HG03135 (cell line): ENCODE measurements at regions not wholly inside any gene's neighbourhood (a gene's known extent, or its start where the extent isn't known, plus 50 kb on each side); places are given as distances from the start of the nearest gene placed in this dataset.
"Not testable (repeated sequence)": the region's sequence is repeated elsewhere in the genome, so short reads cannot be mapped to it uniquely, and the experiment has no call there.

Experiments used
- ATAC-seq: cut with Tn5 transposase; IDR thresholded peaks from one replicate; pipeline ENCODE4 v1.9.1; 2021; ENCODE audit warnings: mild to moderate bottlenecking, moderate library complexity; ENCODE audit not compliant: unreplicated experiment

DNA sequence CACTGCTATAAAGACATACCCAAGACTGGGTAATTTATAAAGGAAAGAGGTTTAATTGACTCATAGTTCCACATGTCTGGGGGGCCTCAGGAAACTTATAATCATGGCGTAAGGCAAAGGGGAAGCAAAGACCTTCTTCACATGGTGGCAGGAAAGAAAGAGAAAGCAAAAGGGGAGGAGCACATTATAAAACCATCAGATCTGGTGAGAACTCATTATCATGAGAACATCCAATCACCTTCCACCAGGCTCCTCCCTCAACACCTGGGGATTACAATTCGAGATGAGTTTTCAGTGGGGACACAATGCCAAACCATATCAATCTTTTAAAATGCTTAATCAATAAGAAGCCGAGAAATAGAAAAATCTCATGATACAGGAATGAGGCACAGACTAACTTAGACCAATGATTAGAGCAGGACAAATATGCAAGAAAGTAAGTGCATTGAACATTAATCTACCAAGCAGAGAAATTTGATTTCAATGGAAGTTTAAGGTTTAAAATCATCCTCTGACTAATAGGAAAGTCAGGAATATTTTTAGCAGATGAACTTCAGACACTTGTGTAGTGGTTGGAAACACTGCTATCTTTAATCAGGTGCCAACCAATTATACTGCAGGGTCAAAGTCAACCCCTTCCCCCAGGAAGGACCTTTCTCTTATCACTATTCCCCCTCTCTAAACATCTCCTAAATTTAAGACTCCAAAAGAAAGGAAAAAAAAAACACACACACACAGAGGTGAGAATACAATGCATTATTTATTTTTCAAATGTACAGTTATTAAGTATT, 259.2 kb downstream of the IRS1 start:
- no peak for ATAC-seq

GRCh38 chr2:226536410-226536809, 263.2 kb downstream of the IRS1 start:
- ATAC-seq, result no peak

- not testable (repeated sequence) for ATAC-seq
Measured at GRCh38 chr2:226532976-226533375, 266.6 kb downstream of the IRS1 start.

GRCh38 chr2:226531061-226531810, 268.4 kb downstream of the IRS1 start:
- no peak for ATAC-seq

GRCh38 chr2:226529556-226529955, 270.1 kb downstream of the IRS1 start:
- ATAC-seq, result no peak

DNA sequence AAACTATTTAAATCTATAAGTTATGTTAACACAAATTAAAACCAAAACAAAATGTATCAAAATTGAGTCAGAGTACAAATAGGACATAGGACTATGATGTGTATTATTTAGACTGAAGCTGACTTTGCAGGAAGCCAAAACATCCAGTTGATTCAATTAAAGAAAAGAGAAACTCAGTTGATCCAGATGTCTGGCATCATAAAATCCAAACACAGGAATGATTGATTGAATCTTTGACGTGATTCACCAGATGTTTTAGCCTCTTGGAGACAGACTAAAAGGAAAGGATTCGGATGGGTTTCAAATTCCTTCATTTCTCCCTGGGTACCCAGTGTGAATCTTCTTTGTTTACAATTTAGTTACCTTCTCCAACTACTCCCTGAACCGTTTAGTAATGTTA, 272.9 kb downstream of the IRS1 start:
- ATAC-seq, result no peak

GRCh38 chr2:226524381-226524843, 275.2 kb downstream of the IRS1 start:
- ATAC-seq, result no peak

- no peak for ATAC-seq
Measured at GRCh38 chr2:226520723-226521122, 278.9 kb downstream of the IRS1 start.

DNA sequence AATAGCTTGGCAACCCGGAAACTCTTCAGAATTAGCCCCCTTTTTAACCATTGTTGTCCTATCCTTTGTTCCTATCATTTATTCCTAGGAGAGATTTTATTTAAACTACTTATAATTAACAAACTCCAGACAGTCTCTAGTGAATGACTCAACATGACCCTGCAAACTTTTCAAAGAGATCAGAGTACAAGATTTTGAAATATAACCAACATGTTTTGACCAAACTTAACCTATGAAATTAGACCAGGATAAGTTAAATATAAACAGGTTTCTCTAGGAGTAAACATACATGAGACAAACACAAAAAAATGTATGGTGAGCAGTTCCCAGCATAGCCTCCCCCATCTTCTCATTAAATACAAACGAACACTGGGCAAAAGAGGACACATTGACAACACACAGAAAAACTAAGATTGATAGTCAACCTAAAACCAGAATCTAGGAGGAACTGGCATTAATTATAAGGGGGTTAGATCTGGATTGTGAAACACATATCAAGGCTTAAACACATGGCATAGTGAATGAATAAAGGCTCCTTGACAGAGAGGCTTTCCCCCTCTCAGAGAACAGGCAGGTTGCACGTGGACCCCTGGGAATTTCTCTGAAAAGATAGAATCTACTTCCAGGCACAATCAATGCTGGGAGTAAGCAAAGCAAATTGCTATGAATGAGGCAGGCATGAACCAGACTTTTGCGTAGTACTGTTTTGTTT, 284.1 kb downstream of the IRS1 start:
- no peak for ATAC-seq

DNA sequence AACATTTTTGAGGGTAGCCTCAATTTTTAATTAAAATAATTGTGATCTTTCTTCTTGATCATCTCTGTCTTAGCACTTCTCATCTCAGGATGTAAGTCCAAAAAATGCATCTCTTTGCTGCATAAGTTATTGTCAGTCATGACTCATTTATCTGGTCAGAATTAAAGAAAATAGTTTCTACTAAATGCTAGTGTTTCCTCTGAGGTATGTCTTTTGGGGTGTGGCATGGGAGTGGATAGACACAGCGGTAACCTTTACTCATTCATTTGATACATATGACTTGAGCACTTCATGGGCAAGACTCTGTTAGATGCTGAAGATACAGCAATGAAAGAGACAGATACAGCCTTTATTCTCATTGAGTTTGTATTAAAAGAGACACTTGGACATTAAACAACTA, 284.7 kb downstream of the IRS1 start:
- no peak for ATAC-seq

DNA sequence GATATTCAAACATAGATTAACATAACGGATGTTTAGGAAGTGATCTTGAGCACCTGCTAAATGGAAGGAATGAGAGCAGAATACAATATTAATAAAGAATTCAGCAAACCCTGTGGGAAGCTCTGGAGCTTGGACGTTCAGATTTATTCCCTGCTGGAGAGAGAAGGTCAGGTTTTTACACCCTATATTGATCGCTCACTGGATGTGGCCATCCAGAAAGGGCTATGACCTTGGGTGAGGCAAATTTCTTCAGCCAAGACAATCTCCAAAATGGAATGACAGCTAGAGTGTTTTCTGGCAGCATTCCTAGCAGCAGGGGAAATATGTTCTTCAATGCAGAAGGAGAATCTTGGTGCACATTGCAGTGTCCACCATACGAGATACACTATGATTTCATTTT, 288.3 kb downstream of the IRS1 start:
- ATAC-seq, result no peak

GRCh38 chr2:226508683-226509082, 290.9 kb downstream of the IRS1 start:
- ATAC-seq, result no peak

GRCh38 chr2:226508005-226508404, 291.6 kb downstream of the IRS1 start:
- no peak for ATAC-seq

DNA sequence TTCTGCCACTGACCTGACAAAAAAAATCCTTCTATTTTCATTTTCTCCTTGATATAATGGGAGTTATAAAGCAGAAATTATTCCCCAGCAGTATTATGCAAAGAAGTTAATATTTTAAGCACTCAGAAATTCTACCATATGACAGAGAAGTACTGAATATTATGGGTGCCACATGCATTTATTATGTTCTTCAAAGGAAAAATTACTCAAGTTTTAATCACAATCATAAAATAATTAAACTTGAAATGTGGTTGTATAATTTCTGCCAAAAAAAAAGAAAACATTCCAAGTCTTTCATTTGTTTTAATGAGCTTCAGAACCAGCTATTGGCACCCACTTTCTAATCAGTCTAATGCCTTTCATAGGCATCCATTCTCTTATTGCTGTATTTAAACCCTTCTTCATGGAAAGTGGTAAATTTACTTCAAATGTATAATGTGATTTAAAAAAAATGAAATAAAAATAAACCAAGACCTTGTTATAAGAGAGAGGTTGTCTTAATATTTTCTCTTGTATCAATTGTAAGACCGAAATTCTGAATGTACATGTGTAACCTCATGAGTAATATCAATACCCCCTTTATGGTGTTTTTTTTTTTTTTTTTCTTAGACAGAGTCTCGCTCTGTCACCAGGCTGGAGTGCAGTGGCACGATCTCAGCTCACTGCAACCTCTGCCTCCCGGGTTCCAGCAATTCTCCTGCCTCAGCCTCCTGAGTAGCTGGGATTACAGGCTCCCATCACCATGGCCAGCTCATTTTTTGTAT, 302.3 kb downstream of the IRS1 start:
- ATAC-seq, result no peak

- no peak for ATAC-seq
Measured at GRCh38 chr2:226496273-226496550, 303.4 kb downstream of the IRS1 start.

DNA sequence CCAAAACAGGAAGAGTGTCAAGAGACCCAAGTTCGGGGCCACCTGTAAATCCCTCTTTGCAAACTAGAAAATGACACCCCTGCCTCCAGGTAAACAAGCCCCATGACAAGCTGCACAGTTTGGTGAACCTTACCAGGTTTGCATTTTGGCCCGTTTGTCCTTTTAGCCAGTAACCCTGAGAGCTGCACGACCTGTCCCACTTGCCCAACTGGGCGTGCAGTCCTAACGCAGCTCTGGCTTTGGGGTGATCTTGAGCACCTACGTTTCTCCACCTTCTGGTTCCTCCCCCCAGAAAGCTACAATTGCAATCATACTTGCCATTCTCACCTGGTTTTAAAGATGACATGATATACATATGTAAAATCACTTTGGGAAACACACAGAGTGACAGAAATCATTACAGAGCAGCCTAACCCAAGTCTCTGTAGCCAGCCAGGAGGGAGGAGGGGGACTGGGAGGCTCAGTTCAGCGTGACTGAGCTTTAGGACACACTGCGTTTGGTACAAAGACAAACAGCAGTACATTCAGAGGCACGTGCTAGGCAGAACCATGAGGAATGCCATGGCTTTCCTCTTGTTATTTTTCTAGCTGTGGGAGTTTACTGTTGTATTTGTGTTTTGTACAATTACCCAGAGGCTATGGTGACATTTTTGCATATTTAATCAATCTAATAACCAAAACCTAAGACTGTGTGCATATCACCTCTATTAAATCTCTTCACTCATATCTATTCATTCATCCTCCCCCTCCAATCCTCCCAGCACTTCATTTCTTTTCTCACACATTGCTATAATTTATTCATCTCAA, 304.0 kb downstream of the IRS1 start:
- ATAC-seq, result no peak

- ATAC-seq, result no peak
Measured at GRCh38 chr2:226491112-226491511, 308.5 kb downstream of the IRS1 start.

DNA sequence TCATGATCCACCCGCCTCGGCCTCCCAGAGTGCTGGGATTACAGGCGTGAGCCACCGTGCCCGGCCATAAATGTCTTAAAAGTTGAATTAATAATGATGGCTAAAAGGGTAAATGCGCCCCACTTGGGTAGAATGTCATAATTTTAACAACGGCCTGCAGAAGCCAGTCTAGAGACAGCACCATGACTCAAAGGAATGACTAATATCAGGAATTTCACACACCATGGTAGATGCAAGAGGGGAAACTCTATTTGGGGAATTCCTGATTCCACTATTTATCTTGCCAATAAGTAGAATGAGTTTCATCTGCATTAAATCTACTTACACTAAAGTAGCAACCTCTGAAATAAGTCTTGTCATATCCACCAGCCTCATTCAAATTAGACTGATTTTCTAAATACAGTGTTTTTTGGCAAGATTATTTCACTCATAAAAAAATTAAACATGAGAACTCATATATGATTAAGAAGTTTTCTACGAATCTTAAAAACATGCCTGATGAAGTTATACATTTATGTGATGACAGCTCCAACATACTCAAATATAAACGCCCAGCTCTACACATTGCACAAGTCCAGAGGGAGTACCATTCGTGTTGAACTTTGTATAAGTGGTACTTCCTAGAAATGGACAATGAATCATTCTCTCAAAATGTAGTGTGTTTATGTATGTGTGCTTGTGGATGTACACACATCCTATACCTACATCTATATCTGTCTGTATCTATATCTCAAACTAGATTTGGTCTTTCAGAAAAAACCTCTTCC, 309.7 kb downstream of the IRS1 start:
- no peak for ATAC-seq

DNA sequence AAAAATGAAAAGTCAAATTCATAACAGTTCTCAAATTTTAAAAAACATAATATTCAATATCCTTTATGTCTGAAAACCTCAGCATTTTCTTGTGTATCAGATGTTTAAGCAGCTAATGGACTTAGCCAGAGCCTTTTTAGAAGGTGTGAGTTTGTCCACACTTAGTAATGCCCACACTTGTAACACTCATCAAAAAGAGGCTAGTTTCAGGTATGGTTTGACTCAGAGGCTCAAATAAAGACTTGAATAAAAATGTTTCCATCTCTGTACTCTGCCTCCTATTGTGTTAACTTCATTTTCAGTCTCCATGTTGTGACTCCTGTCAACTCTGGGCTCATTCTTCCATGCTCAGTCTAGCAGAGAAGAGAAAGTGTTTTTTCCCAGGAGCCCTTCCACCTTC, 311.6 kb downstream of the IRS1 start:
- ATAC-seq, result no peak

DNA sequence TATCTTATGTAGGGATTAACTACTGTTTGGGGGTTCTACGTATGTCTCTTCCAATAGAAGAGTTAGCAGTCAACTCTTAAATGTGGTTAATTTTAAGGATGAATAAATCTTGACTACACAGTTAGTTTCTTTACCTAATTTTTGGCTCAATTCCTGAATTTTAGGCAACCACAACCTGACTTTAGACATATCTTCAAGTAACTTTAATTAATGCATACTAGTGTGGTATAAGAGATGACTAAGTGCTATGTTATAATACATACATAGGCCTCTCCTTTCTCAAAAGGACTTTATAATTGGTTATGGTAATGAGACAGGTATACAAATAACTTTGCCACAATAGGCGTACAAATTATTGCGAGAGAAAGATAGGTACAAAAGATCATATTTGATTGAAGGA, 312.0 kb downstream of the IRS1 start:
- ATAC-seq, result no peak
